Right cardiac atrium (tissue), 5 donors: ENCODE measurements at regions not wholly inside any gene's neighbourhood (a gene's known extent, or its start where the extent isn't known, plus 50 kb on each side); places are given as distances from the start of the nearest gene placed in this dataset.
"Not testable (repeated sequence)": the region's sequence is repeated elsewhere in the genome, so short reads cannot be mapped to it uniquely, and the experiment has no call there.

Experiments
- ATAC-seq, 2 donors: fragments of 200-7000 bp; cut with Tn5 transposase; one replicate each; pipeline versions ENCODE4 v1.8.0 to v1.9.1; 2020; ENCODE audit warnings: moderate library complexity in 2 of 2, mild to moderate bottlenecking in 1 of 2
- DNase-seq, 3 donors: peaks; one replicate each; pipeline ENCODE4 v3.0.0-alpha.2; 2020
- H3K27ac ChIP-seq: one replicate; pipeline ENCODE4 v1.5.1; 2013; ENCODE audit warnings: mild to moderate bottlenecking, low read length, control low read depth, moderate library complexity
- H3K27me3 ChIP-seq: one replicate; pipeline ENCODE4 v1.6.1; 2013; ENCODE audit not compliant: control insufficient read depth, insufficient read depth
- H3K4me1 ChIP-seq: one replicate; pipeline ENCODE4 v1.6.1; 2013; ENCODE audit warnings: low read length; ENCODE audit not compliant: control insufficient read depth, insufficient read depth
- H3K4me3 ChIP-seq: one replicate; pipeline ENCODE4 v1.5.1; 2013; ENCODE audit warnings: low read length, control low read depth
- H3K9me3 ChIP-seq: one replicate; pipeline ENCODE4 v1.6.1; 2013; ENCODE audit warnings: low read length; ENCODE audit not compliant: control insufficient read depth
- WGBS: extraction: QIAGEN DNeasy Blood & Tissue Kit; methylation state at CpG from one replicate; pipeline ENCODE4 v1.1.7; 2013; 5-methylcytosine and 5-hydroxymethylcytosine counted together
- intact Hi-C, 4 donors: fragments of 100-400 bp; cut with DNase I; formaldehyde crosslinking; loops; one replicate each; pipeline versions ENCODE4 v1.11.0 to v1.14.0; 2022 to 2023
- donor health status: healthy with polysubstance abuse.
- donor health status: DM: no; HTN: yes; CAD: no.
- donor health status: DM: no; HTN: no; CAD: no.
- donor health status: DM: no; HTN: yes; CAD: no; lungs with severe emphysema.
- donor health status: DM: yes; HTN: yes; CAD: no.

DNA sequence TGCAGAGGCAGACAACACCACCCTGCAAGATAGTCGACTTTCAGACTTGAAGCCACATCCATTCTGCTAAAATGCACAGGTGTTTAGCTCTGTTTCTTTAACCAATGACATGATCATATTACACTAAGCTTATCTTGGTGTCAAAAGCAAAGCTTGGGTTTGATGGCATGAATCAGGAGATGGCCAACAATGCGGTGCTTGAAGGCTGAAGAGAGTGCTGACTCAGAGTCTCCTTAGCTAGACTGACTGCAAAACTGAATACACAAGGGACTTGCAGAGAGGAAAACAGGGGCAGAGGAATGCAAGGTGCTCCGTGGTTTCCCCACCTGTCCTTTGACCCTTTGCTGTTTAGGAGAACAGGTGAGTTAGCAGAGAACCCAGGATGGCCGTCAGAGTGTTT, 262.6 kb downstream of the SIPA1L2 start:
- Histone ChIP-seq H3K4me1 (peaks cover 4% of the 10 kb centered on the region), H3K9me3 (no peaks in the 10 kb centered on the region), H3K27me3 (no peaks in the 10 kb centered on the region), H3K27ac (no peak overlapping the region), H3K4me3 (no peak overlapping the region)
- 66% methylated on average over 4 of the region's 4 CpGs for WGBS
- DNase-seq (no peak), ATAC-seq (no peak)
- intact Hi-C loops: no loop called here

- Histone ChIP-seq H3K27me3 (no peaks in the 10 kb centered on the region), H3K4me1 (peaks cover 4% of the 10 kb centered on the region), H3K9me3 (no peaks in the 10 kb centered on the region), H3K27ac (no peak overlapping the region), H3K4me3 (no peak overlapping the region)
- intact Hi-C loops: no loop called here
- ATAC-seq (no peak), DNase-seq (no peak)
- 97% methylated on average over 3 of the region's 3 CpGs for WGBS
These were observed 265.1 kb downstream of the SIPA1L2 start for GRCh38 chr1:232364654-232365382.

DNA sequence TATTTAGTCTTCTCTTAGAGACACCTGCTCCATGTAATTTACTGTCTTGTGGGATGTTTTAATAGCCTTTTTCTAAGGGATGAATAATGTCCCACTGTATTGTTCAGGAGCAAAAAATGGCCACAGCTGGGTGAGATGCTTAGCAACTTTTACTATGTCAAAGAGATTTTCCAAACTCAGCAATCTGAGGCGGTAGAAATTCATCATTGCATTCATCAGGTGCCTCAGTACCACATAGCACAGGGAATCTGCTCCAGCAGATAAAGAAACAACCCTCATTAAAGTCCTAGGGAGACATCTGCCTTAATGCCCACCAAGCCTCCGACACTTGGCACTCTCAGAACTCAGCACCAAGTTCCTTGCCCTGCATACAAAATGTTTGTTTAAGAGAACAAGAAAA, 266.9 kb downstream of the SIPA1L2 start:
- Histone ChIP-seq H3K4me3 (no peak overlapping the region), H3K27me3 (no peaks in the 10 kb centered on the region), H3K4me1 (no peaks in the 10 kb centered on the region), H3K27ac (no peak overlapping the region), H3K9me3 (no peaks in the 10 kb centered on the region)
- WGBS: 68% methylated on average over 2 of the region's 2 CpGs
- intact Hi-C loops: no loop called here
- DNase-seq: no peak
- no peak for ATAC-seq

GRCh38 chr1:232357416-232357815, 272.5 kb downstream of the SIPA1L2 start:
- Histone ChIP-seq H3K9me3 (no peaks in the 10 kb centered on the region), H3K27ac (no peak overlapping the region), H3K4me1 (no peaks in the 10 kb centered on the region), H3K27me3 (no peaks in the 10 kb centered on the region), H3K4me3 (no peak overlapping the region)
- DNase-seq (no peak), ATAC-seq (no peak)
- 91% methylated on average over 6 of the region's 6 CpGs for WGBS
- intact Hi-C loops: no loop called here

GRCh38 chr1:232355162-232356006, 274.5 kb downstream of the SIPA1L2 start:
- WGBS: 53% methylated on average over 7 of the region's 7 CpGs
- H3K27ac ChIP-seq: peak overlapping the region; percentile 1

GRCh38 chr1:232353001-232353400, 276.9 kb downstream of the SIPA1L2 start:
- Histone ChIP-seq H3K27me3 (no peaks in the 10 kb centered on the region), H3K27ac (no peak overlapping the region), H3K9me3 (no peaks in the 10 kb centered on the region), H3K4me3 (no peak overlapping the region), H3K4me1 (no peaks in the 10 kb centered on the region)
- 62% methylated on average over 4 of the region's 4 CpGs for WGBS
- ATAC-seq (no peak), DNase-seq (no peak)
- intact Hi-C loops: no loop called here

More at GRCh38 chr1:232355162-232356006, 274.5 kb downstream of the SIPA1L2 start:
- intact Hi-C loops: no loop called here
- H3K27me3 ChIP-seq: no peaks in the 10 kb centered on the region
- no peaks in the 10 kb centered on the region for H3K9me3 ChIP-seq
- no peak overlapping the region for H3K4me3 ChIP-seq
- no peak for DNase-seq
- H3K4me1 ChIP-seq: no peaks in the 10 kb centered on the region
- ATAC-seq: peak in 1 of 2 donors; percentile 20

GRCh38 chr1:232352366-232352765, 277.6 kb downstream of the SIPA1L2 start:
- H3K4me3 ChIP-seq: no peak overlapping the region
- intact Hi-C loops: no loop called here
- no peaks in the 10 kb centered on the region for H3K4me1 ChIP-seq
- H3K9me3 ChIP-seq: no peaks in the 10 kb centered on the region
- H3K27ac ChIP-seq: no peak overlapping the region
- H3K27me3 ChIP-seq: no peaks in the 10 kb centered on the region
- ATAC-seq: no peak
- no peak for DNase-seq
- WGBS: 89% methylated on average over 6 of the region's 6 CpGs

DNA sequence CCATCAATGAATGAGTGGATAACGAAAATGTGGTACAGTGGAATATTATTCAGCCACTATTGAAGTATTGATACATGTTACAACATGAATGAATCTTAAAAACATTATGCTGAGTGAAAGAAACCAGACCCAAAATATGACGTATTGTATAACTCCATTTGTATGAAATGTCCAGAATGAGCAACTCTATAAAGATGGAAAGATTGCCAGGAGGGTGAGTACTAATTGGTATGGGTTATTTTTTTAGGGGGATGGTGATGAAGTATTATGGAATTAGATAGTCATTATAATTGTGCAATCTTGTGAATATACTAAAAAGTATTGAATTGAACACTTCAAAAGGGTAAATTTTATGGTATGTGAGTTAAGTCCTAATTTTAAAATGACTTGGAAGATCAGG, 278.6 kb downstream of the SIPA1L2 start:
- ATAC-seq (no peak), DNase-seq (no peak)
- Histone ChIP-seq H3K27me3 (no peaks in the 10 kb centered on the region), H3K4me3 (no peak overlapping the region), H3K4me1 (no peaks in the 10 kb centered on the region), H3K27ac (no peak overlapping the region), H3K9me3 (no peaks in the 10 kb centered on the region)
- intact Hi-C loops: no loop called here
- WGBS: 95% methylated on average over 2 of the region's 2 CpGs

GRCh38 chr1:232346844-232347243, 283.1 kb downstream of the SIPA1L2 start:
- no peak for ATAC-seq
- 88% methylated on average over 1 of the region's 1 CpG for WGBS
- no peaks in the 10 kb centered on the region for H3K9me3 ChIP-seq
- no peak overlapping the region for H3K27ac ChIP-seq
- no peaks in the 10 kb centered on the region for H3K27me3 ChIP-seq
- no peak overlapping the region for H3K4me3 ChIP-seq
- no peaks in the 10 kb centered on the region for H3K4me1 ChIP-seq
- intact Hi-C loops: no loop called here
- no peak for DNase-seq

DNA sequence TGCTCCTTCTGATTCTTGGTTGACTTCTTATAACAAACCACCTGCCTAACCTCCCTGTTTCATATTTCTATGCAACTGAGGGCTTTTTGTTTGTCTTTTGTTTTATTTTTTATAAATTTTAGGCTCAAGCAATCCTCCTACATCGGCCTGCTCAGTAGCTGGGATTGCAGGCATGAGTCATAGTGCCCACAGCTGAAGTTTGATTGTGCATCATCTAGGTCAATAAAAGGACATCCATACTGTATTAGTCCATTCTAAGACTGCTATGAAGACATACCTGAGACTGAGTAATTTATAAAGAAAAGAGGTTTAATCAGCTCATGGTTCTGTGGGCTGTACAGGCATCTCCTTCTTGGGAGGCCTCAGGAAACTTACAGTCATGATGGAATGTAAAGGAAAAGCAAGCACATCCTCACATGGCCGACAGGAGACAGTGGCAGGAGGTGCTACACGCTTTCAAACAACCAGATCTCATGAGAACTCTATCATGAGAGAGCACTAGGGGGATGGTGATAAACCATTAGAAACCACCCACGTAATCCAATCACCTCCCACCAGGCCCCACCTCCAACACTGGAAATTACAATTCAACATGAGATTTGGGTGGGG, 285.0 kb downstream of the SIPA1L2 start:
- Histone ChIP-seq H3K4me3 (no peak overlapping the region), H3K9me3 (no peaks in the 10 kb centered on the region), H3K4me1 (no peaks in the 10 kb centered on the region), H3K27ac (no peak overlapping the region), H3K27me3 (no peaks in the 10 kb centered on the region)
- ATAC-seq (no peak), DNase-seq (no peak)
- WGBS: 80% methylated on average over 4 of the region's 4 CpGs
- intact Hi-C loops: no loop called here

- H3K4me3 ChIP-seq, H3K27ac ChIP-seq, H3K27me3 ChIP-seq, intact Hi-C loops, DNase-seq, H3K9me3 ChIP-seq, H3K4me1 ChIP-seq, ATAC-seq: not testable (repeated sequence)
- 90% methylated on average over 2 of the region's 3 CpGs for WGBS
These were observed 285.7 kb downstream of the SIPA1L2 start for GRCh38 chr1:232344186-232344585.
